NCI-H345 treated with DMSO at 0.1 percent for 48 hours (cell line): ENCODE measurements at regions not wholly inside any gene's neighbourhood (a gene's known extent, or its start where the extent isn't known, plus 50 kb on each side); places are given as distances from the start of the nearest gene placed in this dataset.
"Not testable (repeated sequence)": the region's sequence is repeated elsewhere in the genome, so short reads cannot be mapped to it uniquely, and the experiment has no call there.

Experiments used
- DNase-seq: peaks from one replicate; lab custom pipeline; 2025; ENCODE audit not compliant: unreplicated experiment; lab: John Stamatoyannopoulos, UW

DNA sequence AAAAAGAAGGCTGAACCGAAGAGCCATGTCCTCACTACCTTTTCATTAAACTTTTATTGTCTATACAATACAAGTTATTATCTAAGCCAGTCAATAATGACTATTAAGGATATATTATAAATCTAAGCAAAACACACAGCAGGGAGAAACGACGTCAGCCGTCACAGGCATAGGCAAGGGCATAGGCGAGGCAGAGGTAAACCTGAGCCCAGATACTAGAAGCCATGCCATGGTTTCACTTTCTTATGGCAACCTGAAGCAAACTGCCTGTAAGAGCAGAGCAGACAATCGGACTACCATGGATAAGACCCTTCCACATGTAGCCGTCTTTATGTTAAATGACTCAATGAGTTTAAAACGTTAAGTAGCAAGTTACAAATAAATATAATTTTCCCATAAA, 238.5 kb upstream of the ZNF521 start:
- no peak for DNase-seq

- no peak for DNase-seq
Measured at GRCh38 chr18:25587545-25587944, 235.6 kb upstream of the ZNF521 start.

DNA sequence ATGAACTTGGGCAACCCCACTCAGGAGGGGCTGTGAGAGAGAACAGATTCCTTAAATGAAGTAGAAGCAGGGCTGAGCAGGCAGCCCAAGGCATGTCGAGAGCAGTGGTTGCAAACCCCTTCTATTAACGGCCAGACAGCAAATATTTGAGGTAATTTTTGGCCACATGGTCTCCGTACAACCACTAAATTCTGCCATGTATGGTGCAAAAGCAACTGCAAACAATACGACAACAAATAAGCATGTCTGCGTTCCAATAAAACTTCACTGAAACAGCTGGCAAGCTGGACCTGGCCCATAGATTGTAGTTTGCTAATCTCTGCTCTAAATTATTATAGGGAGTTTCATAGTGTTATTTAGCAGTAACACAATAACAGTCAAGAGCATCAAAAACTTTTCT, 217.0 kb upstream of the ZNF521 start:
- DNase-seq: no peak

DNA sequence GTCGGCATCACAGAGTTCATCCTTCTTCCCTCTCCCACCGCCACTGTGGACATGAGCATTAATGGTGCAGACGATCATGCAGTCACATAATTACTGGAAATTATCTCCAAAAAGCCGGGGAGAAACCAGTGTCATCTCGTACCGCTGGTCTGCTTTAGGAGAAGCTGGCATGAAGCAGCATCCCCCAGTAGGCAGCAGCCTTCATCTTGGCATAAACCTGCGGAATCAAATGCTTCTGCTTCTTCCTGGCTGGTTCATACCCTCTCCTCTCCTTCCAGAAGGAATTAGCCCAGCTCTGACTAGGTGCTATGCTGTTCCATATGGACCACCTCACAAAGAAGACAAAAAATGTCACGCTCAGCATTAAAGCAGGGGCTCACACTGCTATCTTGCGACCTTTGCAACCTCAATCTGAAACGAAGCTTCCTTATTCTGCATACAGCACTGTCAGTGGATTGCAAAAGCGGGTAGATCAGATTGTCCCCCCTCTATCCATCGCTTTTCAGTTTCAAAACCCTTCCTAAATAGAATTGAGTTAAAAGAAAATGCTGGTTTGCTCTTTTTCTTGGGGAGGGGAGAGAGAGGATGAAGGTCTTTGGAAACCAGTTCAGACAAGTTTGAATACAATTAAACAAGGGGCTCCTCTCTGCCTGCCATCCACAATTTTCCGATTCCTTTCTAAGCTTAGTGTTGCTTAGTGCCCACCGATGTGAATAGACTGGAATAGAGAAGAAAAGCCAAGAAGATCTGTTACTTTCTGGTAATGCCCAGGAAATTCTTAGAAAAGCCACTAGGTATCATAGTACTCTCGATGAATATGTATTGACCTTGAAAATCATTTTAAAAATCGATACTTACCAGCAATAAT, 212.1 kb upstream of the ZNF521 start:
- no peak for DNase-seq

DNA sequence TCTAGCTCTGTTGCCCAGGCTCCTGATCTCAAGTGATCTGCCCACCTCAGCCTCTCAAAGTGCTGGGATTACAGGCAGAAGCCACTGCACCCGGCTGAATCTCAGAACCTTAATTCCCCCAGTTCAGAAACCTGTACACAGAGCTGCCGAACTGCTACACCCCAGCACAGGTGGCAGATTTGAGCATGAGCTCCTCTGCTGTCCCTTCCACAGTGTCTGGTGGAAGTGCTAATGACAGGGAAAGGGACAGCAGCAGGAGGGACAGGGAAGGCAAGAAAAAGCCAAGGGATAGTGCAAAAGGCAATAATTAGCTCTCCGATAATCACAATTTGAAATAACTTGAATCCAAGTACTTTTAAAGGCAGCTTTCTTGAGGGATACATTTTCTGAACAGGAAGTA, 211.4 kb upstream of the ZNF521 start:
- DNase-seq: no peak

- DNase-seq: no peak
Measured at GRCh38 chr18:25561918-25562317, 210.0 kb upstream of the ZNF521 start.

DNA sequence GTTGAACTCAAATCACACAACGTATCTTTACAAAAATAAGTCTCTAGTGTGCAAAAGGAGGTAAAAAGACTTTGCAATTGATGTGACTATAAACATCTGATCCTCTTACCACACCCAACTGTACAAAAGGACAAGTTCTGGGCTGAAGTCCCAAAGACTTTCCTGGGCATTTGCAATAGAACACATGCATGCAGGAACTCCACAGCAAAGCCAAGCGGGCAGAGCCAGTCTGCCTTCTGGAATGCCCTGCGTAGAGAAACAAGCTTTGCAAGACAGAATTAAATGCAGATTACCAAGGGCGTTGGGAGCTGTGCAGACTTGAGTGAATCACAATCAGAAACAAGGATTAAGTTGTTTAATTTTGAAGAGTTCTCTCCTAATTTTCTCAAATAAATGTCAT, 208.4 kb upstream of the ZNF521 start:
- no peak for DNase-seq

DNA sequence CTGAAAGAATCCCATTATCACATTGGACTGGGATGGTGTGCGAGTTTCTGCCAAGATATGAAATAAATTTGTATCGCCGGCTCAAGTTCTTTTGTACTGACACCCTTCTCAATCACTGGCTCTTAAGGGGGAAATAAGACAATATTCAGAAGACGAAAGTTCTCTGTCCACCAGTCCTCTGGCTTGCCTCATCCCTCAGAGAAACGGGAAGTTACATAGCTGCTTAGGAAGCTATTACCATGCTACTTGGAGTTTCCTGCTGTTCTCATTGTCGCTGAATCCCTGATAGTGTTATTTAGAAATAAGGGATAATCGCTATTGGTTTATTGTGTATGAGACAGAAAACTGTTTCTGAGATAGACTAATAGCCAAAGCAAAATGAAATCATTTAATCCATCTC, 205.0 kb upstream of the ZNF521 start:
- DNase-seq: no peak

DNA sequence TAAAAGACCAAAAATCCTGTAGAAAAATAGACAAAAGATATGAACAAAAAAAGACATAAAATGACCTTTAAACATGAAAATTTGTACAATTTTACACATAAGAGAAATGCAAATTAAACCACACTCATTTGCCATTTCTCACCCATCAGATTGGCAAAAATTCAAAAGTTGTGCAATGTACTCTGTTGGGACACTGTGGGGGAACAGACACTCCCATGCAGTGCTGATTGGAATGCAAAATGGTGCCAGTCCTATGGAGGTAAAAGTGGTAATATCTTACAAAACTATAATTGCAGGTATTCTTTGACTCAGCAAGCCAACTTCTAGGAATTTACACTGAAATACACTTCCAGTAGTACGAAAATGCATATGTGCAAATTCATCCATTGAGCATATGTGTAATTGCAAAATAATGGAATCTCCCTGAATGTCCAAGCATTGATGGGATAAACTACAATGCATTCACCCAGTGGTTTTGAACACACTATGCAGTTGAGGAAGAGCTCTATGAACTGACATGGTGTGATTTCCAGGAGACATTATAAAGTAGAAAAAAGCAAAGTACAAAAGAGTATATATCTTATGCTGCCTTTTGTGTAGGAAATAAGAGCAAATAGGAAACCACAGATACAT, 201.8 kb upstream of the ZNF521 start:
- DNase-seq: no peak

DNA sequence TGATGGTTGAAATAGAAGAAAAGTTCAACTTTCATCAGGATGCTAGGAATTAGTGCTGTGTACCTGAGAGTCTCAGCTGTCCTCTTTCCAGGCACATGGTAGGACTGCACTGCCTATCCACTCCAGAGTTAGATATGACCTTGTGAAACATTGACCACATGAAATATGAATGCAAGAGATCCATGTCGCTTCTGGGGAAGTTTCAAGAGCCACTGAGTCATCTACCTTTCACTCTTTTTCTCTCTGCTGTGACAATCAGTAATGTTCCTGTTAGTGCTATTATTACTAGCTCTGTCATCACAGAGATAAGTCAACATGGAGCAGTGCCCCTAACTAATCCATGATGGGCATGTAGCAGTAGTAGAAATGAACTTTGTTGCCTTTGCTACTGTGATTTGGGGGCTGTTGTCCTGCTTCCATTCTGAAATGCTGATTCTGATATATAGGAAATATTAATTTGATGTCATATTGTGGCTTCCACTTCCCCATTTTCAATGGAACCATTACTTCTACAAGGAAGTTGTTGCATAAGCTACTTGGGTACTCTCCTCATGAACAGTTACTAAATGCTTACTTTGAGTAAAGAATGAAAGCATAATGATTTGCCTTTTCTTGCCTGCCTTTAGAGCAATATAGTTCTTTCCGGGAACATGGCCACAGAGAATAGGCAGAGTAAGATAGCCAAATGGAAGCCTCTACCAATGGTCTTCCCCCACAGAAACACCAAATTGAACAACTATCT, 192.8 kb upstream of the ZNF521 start:
- no peak for DNase-seq

DNA sequence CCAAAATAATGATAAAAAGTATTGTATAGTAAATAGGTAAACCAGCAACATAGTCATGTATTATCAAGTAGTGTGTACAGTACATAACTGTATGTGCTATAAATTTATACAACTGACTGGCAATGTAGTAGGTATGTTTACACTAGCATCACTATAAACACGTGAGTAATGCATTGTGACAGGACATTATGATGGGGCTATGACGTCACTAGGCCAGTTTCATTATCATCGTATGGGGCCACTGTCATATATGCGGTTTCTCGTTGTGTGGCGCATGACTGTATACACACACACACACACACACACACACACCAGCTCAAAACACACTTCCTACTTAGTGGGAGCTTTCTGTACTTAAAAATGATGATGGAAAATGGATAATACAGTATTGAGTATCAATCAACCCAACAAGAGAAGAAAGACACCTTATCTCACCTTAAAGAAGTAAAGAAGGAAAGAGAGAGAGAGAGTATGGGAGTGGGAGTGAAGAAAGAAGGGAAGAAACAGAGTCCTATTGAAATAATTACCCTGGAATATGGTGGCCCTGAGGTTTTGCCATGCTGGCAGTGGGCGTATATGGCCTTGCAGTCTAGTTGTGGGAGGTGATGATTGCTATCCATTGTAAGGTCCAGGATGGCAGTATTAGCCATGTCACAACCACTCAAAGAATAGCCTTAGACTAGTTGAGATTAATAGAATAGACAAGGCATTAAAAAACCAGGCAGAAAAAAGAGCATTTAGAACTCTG, 186.4 kb upstream of the ZNF521 start:
- DNase-seq: no peak

DNA sequence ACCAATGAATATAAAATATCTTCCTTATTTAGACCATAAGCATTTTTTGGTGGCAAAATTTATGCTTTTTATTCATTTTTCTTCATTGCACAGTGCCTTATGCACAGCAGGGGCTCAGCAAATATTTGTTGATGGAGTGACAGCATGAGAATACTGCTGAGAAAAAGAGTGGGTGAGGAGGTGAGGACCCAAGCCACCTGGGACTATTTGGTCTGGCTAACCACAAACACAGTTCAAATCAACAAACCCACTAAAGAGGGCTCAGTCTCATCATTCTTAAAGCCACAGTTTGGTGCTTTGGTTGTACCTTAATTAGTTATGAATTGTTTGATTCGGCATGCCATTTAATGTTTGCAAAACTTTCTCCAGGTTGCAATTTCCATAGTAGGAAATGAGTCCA, 183.5 kb upstream of the ZNF521 start:
- DNase-seq: no peak

DNA sequence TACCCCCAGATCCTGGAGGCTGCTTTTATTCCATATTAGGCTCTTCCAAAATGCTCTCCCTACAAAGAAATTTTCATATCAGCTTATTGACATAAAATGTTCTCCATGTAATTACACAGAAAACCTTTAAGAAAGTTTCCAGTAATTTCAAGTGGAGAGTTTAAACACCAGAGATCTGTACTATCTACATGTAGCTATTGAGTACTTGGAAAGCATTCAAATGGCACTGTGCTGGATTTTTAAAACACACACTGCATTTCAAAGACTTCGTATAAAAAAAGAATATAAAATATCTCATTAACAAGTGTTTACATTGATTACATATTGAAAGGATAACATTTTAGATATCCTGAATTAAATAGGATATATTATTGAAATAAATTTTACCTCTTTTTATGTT, 182.4 kb upstream of the ZNF521 start:
- DNase-seq: no peak

- no peak for DNase-seq
Measured at GRCh38 chr18:25533218-25533617, 181.3 kb upstream of the ZNF521 start.

DNA sequence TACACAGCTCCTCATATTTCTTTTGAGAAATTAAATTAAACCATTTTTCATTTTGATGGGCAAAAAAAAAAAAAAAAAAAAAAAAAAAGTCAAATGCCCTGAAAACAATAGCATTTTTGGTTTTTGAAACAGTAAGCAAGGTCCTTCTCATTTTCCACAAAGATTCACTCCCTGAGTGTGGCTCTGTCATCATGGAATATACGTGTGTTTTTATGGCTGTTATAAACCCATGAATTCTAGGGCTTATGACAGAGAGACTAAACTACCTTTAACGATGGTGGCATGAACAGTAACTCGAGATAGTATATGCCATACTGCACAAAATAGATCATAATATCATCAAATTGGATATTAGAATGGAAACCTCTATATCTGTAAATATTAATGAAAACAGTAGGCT, 179.2 kb upstream of the ZNF521 start:
- DNase-seq: no peak

GRCh38 chr18:25525789-25526188, 173.8 kb upstream of the ZNF521 start:
- not testable (repeated sequence) for DNase-seq

- no peak for DNase-seq
Measured at GRCh38 chr18:25518716-25519053, 166.7 kb upstream of the ZNF521 start.

- DNase-seq: no peak
Measured at GRCh38 chr18:25517881-25518715, 166.1 kb upstream of the ZNF521 start.

DNA sequence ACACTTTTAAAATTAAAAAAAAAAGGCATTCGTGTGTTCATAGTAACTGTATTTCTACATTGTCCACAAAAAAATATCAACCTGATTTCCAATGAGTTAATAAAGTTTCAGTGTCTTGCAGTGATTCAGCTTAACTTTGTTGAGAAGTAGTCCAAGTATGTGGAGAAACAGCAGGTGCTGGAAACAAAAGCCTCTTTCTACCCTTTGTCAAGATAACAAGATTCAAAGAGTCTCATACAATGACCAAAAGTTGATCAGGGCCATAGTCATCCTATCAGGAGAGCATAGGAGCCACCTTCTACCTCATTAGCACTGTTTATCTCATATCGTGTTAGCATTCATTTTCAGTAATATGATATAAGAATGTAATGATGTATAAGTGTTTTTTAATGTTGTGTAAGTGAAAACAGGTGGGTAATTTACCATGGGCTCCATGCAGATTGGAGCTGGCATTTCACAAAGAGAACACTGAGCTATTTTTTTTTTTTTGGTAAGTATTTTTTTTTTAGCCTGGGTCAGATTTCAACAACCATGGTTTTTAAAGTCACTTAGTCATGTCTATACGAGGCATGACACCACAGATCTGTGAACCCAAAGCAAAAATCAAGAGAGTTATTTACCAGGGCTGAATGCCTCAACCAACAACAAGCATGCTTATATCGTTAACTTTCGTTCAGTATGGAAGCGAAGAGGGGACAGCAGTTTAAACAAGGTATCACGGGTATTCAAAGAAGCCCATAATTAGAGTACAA, 165.0 kb upstream of the ZNF521 start:
- DNase-seq: no peak

GRCh38 chr18:25516121-25516520, 164.2 kb upstream of the ZNF521 start:
- no peak for DNase-seq
